ENCODE measurements at regions not wholly inside any gene's neighbourhood (a gene's known extent, or its start where the extent isn't known, plus 50 kb on each side); places are given as distances from the start of the nearest gene placed in this dataset.

GRCh38 chr18:64294967-64295366 lies 146.1 kb upstream of the LINC00305 start:
- H3K27me3 ChIP-seq = no peaks in the 10 kb centered on the region
- no peak for DNase-seq
- H3K27ac ChIP-seq = no peak overlapping the region
- no peaks in the 10 kb centered on the region for H3K36me3 ChIP-seq
- no peaks in the 10 kb centered on the region for H3K4me1 ChIP-seq
- H3K4me3 ChIP-seq = no peak overlapping the region
- no peaks in the 10 kb centered on the region for H3K9me3 ChIP-seq (replicated peaks)

- no peaks in the 10 kb centered on the region for H3K36me3 ChIP-seq
- H3K9me3 ChIP-seq (replicated peaks) = no peaks in the 10 kb centered on the region
- no peak overlapping the region for H3K4me3 ChIP-seq
- H3K27me3 ChIP-seq = no peaks in the 10 kb centered on the region
- DNase-seq = no peak
- no peak overlapping the region for H3K27ac ChIP-seq
- H3K4me1 ChIP-seq = no peaks in the 10 kb centered on the region
Observed at GRCh38 chr18:64288432-64288831, 139.5 kb upstream of the LINC00305 start.

- no peaks in the 10 kb centered on the region for H3K27me3 ChIP-seq
- no peaks in the 10 kb centered on the region for H3K36me3 ChIP-seq
- no peaks in the 10 kb centered on the region for H3K4me1 ChIP-seq
- no peak overlapping the region for H3K4me3 ChIP-seq
- H3K9me3 ChIP-seq (replicated peaks) = no peaks in the 10 kb centered on the region
- no peak overlapping the region for H3K27ac ChIP-seq
- DNase-seq = no peak
Observed at GRCh38 chr18:64287926-64288325, 139.0 kb upstream of the LINC00305 start.

- no peaks in the 10 kb centered on the region for H3K9me3 ChIP-seq (replicated peaks)
- DNase-seq = no peak
- no peaks in the 10 kb centered on the region for H3K4me1 ChIP-seq
- no peak overlapping the region for H3K4me3 ChIP-seq
- no peaks in the 10 kb centered on the region for H3K27me3 ChIP-seq
- H3K27ac ChIP-seq = no peak overlapping the region
- H3K36me3 ChIP-seq = no peaks in the 10 kb centered on the region
Observed at GRCh38 chr18:64283059-64283458, 134.2 kb upstream of the LINC00305 start.

DNA sequence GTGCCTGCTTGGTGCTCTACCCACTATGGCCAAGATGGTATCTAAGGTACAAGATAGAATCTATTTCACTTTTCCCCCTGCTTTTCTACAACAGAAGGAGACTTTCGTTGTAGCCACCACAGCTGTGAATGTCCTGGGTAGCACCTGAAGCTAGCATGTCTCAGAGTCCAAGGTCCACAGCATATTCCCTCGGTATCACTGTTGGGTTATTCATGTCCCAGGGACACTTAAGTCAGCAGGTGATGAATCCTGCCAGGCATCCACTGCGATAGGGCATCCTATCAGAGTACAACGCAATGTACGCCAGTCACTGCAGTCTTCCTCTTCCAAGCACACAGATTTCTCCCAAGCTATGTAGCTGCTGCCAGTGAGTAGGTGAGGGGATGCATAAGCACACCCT lies 129.1 kb upstream of the LINC00305 start:
- Histone ChIP-seq H3K27ac (no peak overlapping the region), H3K27me3 (no peaks in the 10 kb centered on the region), H3K4me1 (no peaks in the 10 kb centered on the region), H3K9me3 (replicated peaks) (no peaks in the 10 kb centered on the region), H3K4me3 (no peak overlapping the region), H3K36me3 (no peaks in the 10 kb centered on the region)
- no peak for DNase-seq

DNA sequence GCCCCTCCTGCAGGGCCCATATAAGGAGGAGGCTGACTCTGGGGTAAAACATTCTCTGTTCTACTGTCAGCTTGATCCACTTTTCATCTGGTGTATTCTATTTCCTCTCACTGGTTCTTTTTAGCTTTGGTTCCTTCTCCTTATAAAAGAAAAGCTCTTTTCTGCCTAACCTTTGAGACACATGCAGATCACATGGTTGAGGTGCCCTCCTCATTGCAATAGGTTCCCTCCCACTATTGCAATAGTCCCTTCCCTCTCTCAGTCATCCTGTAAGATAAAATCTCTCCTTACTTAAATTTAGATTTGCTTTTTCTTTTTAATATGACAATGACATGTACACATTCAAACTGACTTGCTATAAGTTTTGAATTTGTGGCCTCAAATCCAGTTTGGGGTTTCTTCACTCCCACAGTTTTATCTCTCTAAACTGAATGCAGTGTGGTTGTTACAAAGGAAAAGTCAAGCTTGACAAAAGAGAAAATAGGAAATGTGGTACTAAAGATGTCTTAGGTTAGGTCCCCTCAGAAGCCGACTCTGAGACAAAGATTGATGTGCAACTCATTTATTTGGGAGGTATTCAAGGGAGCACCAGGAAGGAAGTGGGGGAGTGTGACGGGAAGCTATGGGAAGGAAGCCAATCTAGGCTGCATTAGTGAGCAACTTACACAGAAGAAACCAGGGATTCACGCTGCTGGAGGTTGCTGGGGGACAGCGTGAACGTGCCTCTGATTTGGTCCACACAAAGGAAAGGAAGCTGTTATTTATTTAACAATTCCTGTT lies 127.6 kb upstream of the LINC00305 start:
- H3K4me1 ChIP-seq = no peaks in the 10 kb centered on the region

GRCh38 chr18:64275593-64276300 lies 126.9 kb upstream of the LINC00305 start:
- DNase-seq = no peak
- Histone ChIP-seq H3K4me1 (no peaks in the 10 kb centered on the region), H3K27me3 (no peaks in the 10 kb centered on the region), H3K4me3 (no peak overlapping the region), H3K36me3 (no peaks in the 10 kb centered on the region), H3K27ac (no peak overlapping the region), H3K9me3 (replicated peaks) (no peaks in the 10 kb centered on the region)

More for the DNA sequence above, 127.6 kb upstream of the LINC00305 start:
- Histone ChIP-seq H3K4me3 (no peak overlapping the region), H3K36me3 (no peaks in the 10 kb centered on the region), H3K27ac (no peak overlapping the region), H3K9me3 (replicated peaks) (no peaks in the 10 kb centered on the region), H3K27me3 (no peaks in the 10 kb centered on the region)
- DNase-seq = no peak

DNA sequence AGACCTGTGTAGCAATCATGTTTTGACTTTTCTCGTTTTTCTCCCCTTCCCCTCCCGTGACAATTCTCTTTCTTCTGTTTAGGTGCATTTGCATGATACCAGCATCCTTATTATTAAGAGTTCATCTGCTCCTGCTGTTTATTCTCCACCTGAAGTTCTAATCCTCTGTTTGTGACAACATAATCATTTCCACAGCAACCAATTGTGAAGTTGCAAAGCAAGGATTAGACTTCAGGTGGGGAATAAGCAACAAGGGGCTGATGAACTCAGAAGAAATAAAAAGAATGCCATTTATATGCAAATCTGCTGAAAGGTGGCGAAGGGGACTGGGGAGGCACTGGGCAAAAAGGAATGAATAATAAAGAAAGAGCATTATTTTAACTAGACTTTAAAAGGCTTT lies 124.8 kb upstream of the LINC00305 start:
- no peaks in the 10 kb centered on the region for H3K4me1 ChIP-seq
- no peaks in the 10 kb centered on the region for H3K36me3 ChIP-seq
- DNase-seq = no peak
- H3K4me3 ChIP-seq = no peak overlapping the region
- no peak overlapping the region for H3K27ac ChIP-seq
- H3K27me3 ChIP-seq = no peaks in the 10 kb centered on the region
- no peaks in the 10 kb centered on the region for H3K9me3 ChIP-seq (replicated peaks)

DNA sequence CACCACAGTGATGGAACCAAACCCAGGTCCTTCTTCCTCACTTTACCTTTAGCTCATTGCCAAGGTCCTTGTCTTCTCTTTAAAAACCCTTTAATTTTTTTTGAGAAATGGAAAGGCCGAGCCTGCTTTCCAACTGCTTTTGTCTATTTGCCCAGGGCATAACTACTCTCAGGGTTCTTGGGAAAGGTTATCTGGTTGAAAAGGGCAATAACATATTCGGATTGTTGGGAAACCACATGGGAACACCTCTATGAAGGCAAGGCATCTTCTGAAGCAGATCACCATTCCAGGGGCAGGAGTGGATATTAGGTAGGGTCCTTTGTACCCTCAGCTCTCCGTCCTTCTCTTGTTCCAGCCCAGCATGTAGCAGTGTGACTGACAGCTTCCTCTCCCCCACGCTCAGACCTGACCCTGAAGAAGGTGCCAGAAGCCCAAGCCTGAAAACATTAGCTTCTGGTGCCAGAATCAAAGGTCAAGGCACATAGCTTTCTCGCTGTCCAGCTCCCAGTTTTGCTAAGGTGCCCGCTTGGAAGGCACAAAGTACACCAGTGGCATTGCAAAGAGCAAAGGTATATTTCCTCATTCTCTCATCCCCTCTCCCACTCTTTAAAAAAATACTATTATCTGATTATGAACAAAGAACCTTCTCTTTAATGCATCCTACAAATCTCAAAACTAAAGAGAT lies 123.2 kb upstream of the LINC00305 start:
- no peaks in the 10 kb centered on the region for H3K9me3 ChIP-seq (replicated peaks)
- H3K27me3 ChIP-seq = no peaks in the 10 kb centered on the region
- DNase-seq = no peak
- no peak overlapping the region for H3K27ac ChIP-seq
- H3K4me1 ChIP-seq = no peaks in the 10 kb centered on the region
- no peaks in the 10 kb centered on the region for H3K36me3 ChIP-seq
- H3K4me3 ChIP-seq = no peak overlapping the region

GRCh38 chr18:64271246-64271645 lies 122.4 kb upstream of the LINC00305 start:
- Histone ChIP-seq H3K4me1 (no peaks in the 10 kb centered on the region), H3K4me3 (no peak overlapping the region), H3K27ac (no peak overlapping the region), H3K9me3 (replicated peaks) (no peaks in the 10 kb centered on the region), H3K36me3 (no peaks in the 10 kb centered on the region), H3K27me3 (no peaks in the 10 kb centered on the region)
- peak in 1 of 2 experiments; percentile 1 for DNase-seq

- H3K9me3 ChIP-seq (replicated peaks) = no peaks in the 10 kb centered on the region
- no peak overlapping the region for H3K4me3 ChIP-seq
- no peak for DNase-seq
- no peaks in the 10 kb centered on the region for H3K36me3 ChIP-seq
- no peaks in the 10 kb centered on the region for H3K27me3 ChIP-seq
- H3K27ac ChIP-seq = no peak overlapping the region
- H3K4me1 ChIP-seq = no peaks in the 10 kb centered on the region
Observed at GRCh38 chr18:64270608-64271007, 121.7 kb upstream of the LINC00305 start.

GRCh38 chr18:64270121-64270520 lies 121.2 kb upstream of the LINC00305 start:
- Histone ChIP-seq H3K27me3 (no peaks in the 10 kb centered on the region), H3K36me3 (no peaks in the 10 kb centered on the region), H3K4me1 (no peaks in the 10 kb centered on the region), H3K27ac (no peak overlapping the region), H3K9me3 (replicated peaks) (no peaks in the 10 kb centered on the region), H3K4me3 (no peak overlapping the region)
- DNase-seq = no peak

DNA sequence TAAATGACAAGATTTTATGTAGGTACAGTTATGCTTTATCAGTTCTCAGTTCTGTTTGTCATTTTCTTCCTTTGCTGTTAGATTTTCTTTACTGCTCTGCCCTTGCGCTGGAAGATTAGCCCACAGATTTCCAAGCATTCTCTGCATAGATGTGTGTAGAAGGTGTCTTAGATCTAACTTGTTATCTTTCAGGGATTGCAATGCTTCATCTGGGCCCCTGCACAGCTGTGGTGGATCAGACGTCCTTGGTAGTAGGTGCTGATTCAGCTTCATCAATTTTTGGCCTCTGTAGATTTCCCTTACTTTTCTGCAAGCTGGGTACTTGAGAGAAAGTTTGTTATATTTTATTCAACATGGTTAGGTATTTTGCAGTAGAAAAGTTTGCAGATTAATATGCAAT lies 115.3 kb upstream of the LINC00305 start:
- DNase-seq = no peak
- H3K36me3 ChIP-seq = no peaks in the 10 kb centered on the region
- H3K9me3 ChIP-seq (replicated peaks) = no peaks in the 10 kb centered on the region
- H3K27me3 ChIP-seq = no peaks in the 10 kb centered on the region
- H3K27ac ChIP-seq = no peak overlapping the region
- no peak overlapping the region for H3K4me3 ChIP-seq
- no peaks in the 10 kb centered on the region for H3K4me1 ChIP-seq

DNA sequence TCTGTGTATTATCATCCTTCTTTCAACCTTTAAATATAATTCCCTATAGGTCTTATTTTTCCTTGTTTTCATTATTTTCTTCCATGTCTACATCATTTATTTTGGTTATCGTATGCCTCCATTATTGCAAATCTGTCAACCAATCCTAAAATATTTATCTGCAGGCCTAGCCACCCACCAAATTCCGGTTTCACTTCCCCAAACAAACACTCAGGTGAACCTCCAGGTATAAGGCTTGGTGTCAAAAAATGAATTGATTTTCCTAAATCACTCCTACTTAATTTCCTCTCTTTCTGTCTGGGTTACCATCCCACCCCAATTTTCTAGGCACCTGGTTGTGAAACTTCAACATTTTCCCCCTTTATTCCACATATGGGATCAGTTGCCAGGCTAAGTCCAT lies 111.9 kb upstream of the LINC00305 start:
- no peak overlapping the region for H3K4me3 ChIP-seq
- no peaks in the 10 kb centered on the region for H3K4me1 ChIP-seq
- H3K9me3 ChIP-seq (replicated peaks) = no peaks in the 10 kb centered on the region
- no peak for DNase-seq
- H3K36me3 ChIP-seq = no peaks in the 10 kb centered on the region
- no peaks in the 10 kb centered on the region for H3K27me3 ChIP-seq
- no peak overlapping the region for H3K27ac ChIP-seq

- no peaks in the 10 kb centered on the region for H3K27me3 ChIP-seq
- H3K36me3 ChIP-seq = no peaks in the 10 kb centered on the region
- DNase-seq = no peak
- H3K4me1 ChIP-seq = no peaks in the 10 kb centered on the region
- H3K9me3 ChIP-seq (replicated peaks) = no peaks in the 10 kb centered on the region
- H3K4me3 ChIP-seq = no peak overlapping the region
- H3K27ac ChIP-seq = no peak overlapping the region
Observed at GRCh38 chr18:64259871-64260270, 111.0 kb upstream of the LINC00305 start.

Data from SJCRH30 (cell line).